Stimulated activated naive CD8-positive, alpha-beta T cell treated with anti-CD3 and anti-CD28 coated beads, Interleukin-15, Interleukin-2, amounts not matched to agents 100 ng/mL and 50 ng/mL, for 24 hours (primary cell): ENCODE measurements at regions not wholly inside any gene's neighbourhood (a gene's known extent, or its start where the extent isn't known, plus 50 kb on each side); places are given as distances from the start of the nearest gene placed in this dataset.

Source experiments
- H3K27ac Mint-ChIP-seq: one replicate; pipeline ENCODE4 v1.8.0; 2021; ENCODE audit warnings: mild to moderate bottlenecking, mixed read lengths
- H3K27me3 Mint-ChIP-seq: one replicate; pipeline ENCODE4 v1.8.0; 2021; ENCODE audit warnings: mixed read lengths
- H3K36me3 Mint-ChIP-seq: one replicate; pipeline ENCODE4 v1.8.0; 2021; ENCODE audit warnings: low read depth, mixed read lengths
- H3K4me1 Mint-ChIP-seq: one replicate; pipeline ENCODE4 v1.8.0; 2021; ENCODE audit warnings: low read depth, mixed read lengths
- H3K4me3 Mint-ChIP-seq: one replicate; pipeline ENCODE4 v1.8.0; 2021; ENCODE audit warnings: mild to moderate bottlenecking, mixed read lengths
- H3K9me3 Mint-ChIP-seq: one replicate; pipeline ENCODE4 v1.8.0; 2021; ENCODE audit warnings: mixed read lengths

DNA sequence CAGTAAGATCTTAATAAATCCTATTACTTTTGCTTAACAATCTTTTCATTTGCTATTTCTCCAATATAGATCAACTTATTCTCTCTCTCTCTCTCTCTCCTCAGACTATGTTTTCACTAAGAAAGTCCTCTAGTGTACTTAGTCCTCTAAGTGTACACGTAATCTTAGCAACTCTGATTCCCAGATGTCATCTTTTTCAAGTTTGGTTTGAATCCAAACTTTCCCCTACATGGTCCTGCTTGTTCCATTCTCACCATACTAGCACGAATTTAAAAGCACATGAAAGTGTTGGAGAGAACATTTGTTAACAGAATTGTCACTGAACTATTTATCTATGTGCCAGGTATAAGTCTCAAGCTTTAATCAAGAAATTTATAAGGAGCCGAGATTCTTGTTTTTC is 202.9 kb downstream of the SPRY2 start:
- Mint-ChIP-seq H3K36me3 (no peaks in the 10 kb centered on the region), H3K4me1 (no peaks in the 10 kb centered on the region), H3K4me3 (no peak overlapping the region)

DNA sequence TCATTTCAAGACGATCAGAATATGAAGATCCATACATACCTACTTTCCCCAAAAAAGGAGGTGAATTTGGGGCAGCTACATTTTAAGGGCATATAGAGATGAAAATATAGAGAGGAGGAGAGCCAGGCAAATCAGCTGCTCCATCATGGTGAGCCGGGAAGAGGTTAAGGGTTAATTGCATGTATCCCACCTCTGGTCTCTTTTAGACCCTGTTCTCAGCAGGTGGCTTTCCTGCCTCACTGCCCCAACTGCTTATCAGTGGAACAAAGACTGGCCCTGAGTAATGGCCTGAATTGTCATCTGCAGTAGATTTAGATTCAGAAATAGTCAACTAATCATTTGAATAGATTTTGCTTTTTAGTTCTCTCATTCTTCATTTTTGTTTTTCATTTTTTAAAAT is 206.6 kb downstream of the SPRY2 start:
- Mint-ChIP-seq H3K36me3 (no peaks in the 10 kb centered on the region), H3K4me1 (no peaks in the 10 kb centered on the region), H3K9me3 (no peaks in the 10 kb centered on the region), H3K4me3 (no peak overlapping the region), H3K27ac (no peak overlapping the region), H3K27me3 (no peaks in the 10 kb centered on the region)

More for the DNA sequence above, 202.9 kb downstream of the SPRY2 start:
- Mint-ChIP-seq H3K9me3 (no peaks in the 10 kb centered on the region), H3K27ac (no peak overlapping the region), H3K27me3 (no peaks in the 10 kb centered on the region)

DNA sequence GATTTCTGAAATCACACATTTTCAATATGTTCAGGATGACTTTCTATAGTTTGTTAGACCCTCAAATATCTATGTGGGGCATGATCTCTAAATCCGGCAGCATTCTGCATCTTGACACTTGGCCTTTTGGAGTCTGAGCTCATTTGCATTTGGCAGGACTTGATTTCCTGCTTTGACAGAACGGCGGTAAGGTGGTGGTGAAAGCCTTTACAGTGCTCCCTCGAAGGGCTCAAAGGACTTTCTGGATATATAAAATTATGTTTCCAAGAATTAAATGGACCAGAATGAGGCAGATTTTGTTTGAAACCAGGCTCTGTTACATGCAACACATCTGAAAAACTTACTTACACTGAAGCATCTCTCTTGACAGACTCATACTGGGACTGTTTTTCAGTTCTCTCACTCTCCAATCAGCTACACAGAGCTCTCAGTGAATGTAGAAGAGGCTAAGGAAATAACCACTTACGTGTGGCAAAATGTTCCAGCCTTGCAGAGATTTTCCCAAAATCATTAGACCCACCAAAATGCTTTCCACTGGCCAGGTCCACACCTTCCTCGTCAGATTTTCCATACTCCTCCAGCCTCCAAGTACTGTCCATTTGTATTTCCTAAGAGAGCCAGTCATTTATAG is 207.2 kb downstream of the SPRY2 start:
- Mint-ChIP-seq H3K4me3 (no peak overlapping the region), H3K27ac (no peak overlapping the region), H3K9me3 (no peaks in the 10 kb centered on the region), H3K4me1 (no peaks in the 10 kb centered on the region), H3K27me3 (no peaks in the 10 kb centered on the region), H3K36me3 (no peaks in the 10 kb centered on the region)

DNA sequence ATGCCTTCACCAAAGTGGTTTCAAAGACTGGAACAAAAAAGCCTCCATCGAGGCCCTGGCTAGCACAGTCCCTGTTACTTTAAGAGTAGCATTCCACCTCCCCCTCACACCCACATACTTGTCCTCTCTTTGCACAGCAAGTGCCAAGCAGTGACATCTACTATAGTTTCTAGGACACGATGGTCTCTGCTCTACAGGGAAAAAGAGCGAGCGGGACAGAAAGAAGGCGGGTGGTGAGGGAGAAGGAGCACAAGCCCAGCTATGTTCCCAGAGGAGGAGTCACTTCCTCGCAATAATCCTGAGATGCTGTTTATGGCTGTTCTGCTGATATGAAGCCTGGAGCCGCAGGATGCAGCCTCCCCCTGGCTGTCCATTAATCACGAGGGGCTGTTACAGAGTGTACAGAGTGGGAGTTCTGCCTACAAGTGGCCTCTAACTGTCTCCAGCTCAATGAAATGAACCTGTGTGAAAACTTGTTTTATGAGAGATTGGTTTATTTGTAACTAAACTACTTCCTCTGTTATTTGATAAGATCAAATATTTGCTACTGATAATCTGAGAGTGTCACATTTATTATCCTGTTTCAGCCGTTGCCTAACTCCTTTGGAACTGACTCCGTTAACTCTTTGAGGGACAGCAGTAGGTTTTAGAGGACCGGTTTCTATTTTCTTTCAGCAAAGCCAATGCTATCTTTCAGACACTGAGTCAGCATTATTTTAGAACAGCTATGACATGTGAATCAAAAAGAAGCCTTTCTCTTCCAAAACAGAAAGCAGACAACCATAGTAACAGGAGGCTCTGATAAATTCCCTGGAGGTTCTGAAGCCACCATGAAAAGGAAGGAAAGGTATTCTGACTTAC is 208.0 kb downstream of the SPRY2 start:
- Mint-ChIP-seq H3K27me3 (no peaks in the 10 kb centered on the region), H3K9me3 (no peaks in the 10 kb centered on the region), H3K4me3 (no peak overlapping the region), H3K4me1 (no peaks in the 10 kb centered on the region), H3K36me3 (no peaks in the 10 kb centered on the region), H3K27ac (no peak overlapping the region)

DNA sequence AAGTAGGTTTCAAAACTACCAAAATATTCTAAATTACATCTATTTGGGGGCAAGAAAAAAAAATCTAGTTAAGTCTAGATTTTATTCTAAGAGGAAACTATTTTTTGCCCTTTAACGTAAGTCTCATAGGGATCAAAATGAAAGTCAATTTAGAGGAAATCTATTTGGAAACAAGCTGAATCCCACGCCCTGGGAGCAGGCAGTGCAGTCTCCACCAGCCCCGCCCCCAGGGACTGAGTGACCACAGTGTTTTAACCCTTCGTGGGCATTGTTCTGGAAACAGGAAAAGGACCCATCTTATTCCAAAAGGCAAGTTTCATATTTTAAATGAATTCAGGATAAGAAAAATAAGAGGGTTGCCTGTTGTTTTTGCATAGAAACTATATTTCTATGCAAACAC is 209.7 kb downstream of the SPRY2 start:
- Mint-ChIP-seq H3K9me3 (no peaks in the 10 kb centered on the region), H3K27ac (no peak overlapping the region), H3K4me3 (no peak overlapping the region), H3K27me3 (no peaks in the 10 kb centered on the region), H3K4me1 (no peaks in the 10 kb centered on the region), H3K36me3 (no peaks in the 10 kb centered on the region)

DNA sequence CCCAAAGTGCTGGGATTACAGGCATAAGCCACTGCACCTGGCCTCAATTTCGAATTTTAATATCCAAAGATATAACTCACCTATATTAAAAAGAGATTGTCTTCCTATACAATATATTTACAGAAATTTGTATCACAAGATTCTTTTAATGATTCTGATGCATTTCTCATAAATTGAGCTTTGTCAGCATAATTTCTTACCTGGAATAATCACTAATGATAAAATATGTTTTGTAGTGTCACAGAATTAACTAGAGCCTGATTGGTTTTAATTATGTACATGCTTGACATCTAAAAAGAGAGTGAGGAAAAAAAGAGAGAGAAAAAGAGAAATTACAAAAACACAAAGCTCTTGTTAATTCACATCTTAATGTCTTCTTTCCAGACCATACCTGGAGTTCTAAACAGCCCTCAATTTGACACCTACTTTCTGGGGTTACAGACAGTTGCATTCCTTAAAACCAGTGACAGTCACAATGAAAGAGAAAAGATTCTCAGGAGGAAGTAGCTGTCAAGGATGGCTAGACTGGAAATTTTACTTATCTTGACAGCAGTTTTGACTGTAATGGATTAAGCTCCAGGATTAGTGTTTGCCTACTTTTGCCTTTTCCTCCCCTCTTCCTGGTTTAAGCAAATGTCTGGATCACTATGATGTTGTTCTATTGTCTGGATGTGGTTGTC is 214.4 kb downstream of the SPRY2 start:
- Mint-ChIP-seq H3K9me3 (no peaks in the 10 kb centered on the region), H3K36me3 (no peaks in the 10 kb centered on the region), H3K27me3 (no peaks in the 10 kb centered on the region), H3K4me3 (no peak overlapping the region), H3K4me1 (no peaks in the 10 kb centered on the region), H3K27ac (no peak overlapping the region)

DNA sequence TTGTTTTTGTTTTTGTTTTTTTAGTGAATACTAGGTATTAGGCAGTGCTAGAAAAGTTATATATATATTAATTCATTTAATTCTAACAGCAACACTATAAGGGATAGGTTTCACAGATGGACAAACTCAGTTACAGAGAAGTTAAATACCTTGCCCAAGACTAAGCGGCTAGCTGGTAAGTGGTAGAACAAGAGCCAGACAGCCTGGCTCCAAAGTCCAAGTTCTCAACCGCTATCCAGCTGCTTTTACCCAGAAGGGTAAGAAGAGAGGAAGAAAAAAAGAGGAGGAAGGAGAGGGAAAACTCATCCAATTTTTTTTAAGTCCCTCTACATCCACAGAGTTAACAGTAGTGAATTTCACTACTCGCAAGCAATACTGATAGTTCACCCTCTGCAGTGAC is 217.0 kb downstream of the SPRY2 start:
- Mint-ChIP-seq H3K27ac (no peak overlapping the region), H3K4me1 (no peaks in the 10 kb centered on the region), H3K4me3 (no peak overlapping the region), H3K36me3 (no peaks in the 10 kb centered on the region), H3K9me3 (no peaks in the 10 kb centered on the region), H3K27me3 (no peaks in the 10 kb centered on the region)

DNA sequence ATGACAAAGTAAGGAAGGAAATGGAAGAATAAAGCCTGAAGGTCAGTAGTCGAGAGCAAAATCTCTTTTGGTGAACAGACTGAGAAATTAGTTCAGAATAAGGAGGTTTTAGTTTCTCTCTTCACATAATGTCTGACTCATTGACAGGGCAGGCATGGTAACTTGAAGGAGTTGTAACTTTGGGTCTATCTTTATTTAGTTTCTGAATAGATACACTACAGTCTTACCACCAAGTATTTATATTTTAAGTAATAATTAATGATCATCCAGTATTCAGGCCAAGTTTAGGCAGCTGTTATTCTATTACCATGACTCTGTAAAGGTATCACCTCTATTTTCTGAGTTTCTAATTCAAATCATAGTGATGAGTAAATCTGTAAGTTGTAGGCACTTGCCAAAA is 219.9 kb downstream of the SPRY2 start:
- Mint-ChIP-seq H3K36me3 (no peaks in the 10 kb centered on the region), H3K27me3 (no peaks in the 10 kb centered on the region), H3K4me1 (no peaks in the 10 kb centered on the region), H3K27ac (no peak overlapping the region), H3K9me3 (no peaks in the 10 kb centered on the region), H3K4me3 (no peak overlapping the region)

DNA sequence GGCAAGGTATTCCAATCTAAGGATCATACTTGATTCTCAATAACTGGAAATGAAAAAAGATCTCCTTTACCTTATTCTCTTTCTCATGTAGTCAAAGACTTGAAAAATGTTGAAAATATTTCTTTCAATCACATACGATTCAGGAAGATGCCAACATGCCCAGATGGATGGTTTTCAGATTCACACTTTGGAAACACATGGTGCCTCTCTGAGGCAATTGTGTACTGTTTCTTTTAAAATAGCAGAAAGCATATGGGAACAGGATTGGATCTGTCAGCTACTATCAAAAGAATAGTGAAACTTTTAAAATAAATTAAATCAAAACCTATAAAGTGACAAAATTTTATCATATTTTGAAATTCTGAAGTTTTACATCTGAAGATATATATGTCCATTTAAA is 222.4 kb downstream of the SPRY2 start:
- Mint-ChIP-seq H3K4me1 (no peaks in the 10 kb centered on the region), H3K4me3 (no peak overlapping the region), H3K27ac (no peak overlapping the region), H3K27me3 (no peaks in the 10 kb centered on the region), H3K36me3 (no peaks in the 10 kb centered on the region), H3K9me3 (no peaks in the 10 kb centered on the region)

DNA sequence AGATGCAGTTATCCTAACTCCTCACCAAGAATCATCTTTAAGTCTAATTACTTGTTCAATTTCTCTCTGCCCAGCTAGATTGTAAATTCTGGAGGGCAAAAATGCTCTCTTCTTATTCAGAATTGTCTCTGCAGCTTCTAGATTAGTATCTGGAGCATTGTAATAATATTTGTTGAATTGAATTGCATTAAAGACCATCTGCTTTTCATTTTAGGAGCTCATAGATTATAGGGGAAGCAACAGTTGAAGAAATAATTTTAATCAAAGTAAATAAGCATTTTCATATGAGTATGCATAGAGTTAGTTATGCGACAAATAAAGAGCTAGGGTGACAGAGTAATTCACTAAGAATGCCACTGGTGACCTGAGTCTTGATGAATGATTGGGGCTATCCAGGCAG is 222.8 kb downstream of the SPRY2 start:
- Mint-ChIP-seq H3K27me3 (no peaks in the 10 kb centered on the region), H3K27ac (no peak overlapping the region), H3K4me3 (no peak overlapping the region), H3K9me3 (no peaks in the 10 kb centered on the region), H3K4me1 (no peaks in the 10 kb centered on the region), H3K36me3 (no peaks in the 10 kb centered on the region)

DNA sequence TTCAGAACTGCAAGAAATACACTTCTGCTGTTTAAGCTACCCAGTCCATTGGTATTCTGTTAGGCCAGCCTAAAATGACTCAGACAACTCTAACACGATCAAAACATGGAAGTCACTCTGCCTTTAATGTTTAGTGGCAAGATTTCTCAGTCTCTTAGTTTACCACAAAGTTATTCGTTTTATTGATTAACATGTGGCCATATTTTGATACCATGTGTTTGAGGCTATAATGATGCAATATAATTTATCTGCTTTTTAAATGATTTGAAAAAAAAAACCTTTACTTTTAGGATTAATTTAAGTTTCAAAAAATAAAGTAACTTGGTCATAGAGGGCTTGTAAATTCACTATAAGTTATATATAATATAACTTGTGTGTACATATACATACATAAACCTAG is 223.4 kb downstream of the SPRY2 start:
- no peaks in the 10 kb centered on the region for H3K9me3 Mint-ChIP-seq
- no peak overlapping the region for H3K27ac Mint-ChIP-seq
- H3K27me3 Mint-ChIP-seq = no peaks in the 10 kb centered on the region
- no peaks in the 10 kb centered on the region for H3K36me3 Mint-ChIP-seq
- H3K4me1 Mint-ChIP-seq = no peaks in the 10 kb centered on the region
- no peak overlapping the region for H3K4me3 Mint-ChIP-seq

DNA sequence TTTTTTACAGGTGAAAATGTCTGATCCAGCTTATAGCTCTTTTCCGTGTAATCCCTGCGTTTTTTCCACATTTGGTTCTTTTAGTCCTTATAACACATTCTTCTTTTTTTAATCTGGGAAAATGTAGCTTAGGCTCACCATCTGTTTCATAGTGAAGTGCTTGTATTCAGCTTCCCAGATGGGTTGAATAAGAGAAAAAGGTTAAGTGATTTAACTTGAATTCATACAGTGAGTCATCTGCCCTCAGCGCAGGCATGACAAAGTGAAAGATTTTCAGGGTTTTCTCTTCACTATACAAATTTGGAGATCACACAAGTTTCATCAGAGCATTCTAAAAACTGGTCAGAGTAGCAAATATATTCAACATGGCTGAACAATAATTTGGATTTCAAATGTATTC is 224.8 kb downstream of the SPRY2 start:
- Mint-ChIP-seq H3K27ac (no peak overlapping the region), H3K36me3 (no peaks in the 10 kb centered on the region), H3K4me1 (no peaks in the 10 kb centered on the region), H3K4me3 (no peak overlapping the region), H3K9me3 (no peaks in the 10 kb centered on the region), H3K27me3 (no peaks in the 10 kb centered on the region)

DNA sequence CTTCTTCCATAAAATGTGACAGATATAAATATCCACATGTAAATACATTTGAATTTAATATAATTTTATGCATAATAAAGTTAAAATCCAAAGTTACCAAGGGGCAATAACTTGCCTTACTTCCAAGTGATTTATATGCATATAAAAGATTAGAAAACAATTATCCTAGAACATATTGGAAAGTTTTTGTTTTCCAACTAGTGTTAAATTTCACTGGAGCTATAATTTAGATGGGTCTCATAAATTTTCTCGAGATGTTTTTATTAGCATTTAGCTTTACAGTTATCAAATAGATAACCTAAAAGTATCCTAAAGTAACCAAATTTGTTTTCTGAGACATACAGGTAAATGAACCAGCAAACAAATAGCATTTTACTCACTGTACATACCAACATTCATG is 225.3 kb downstream of the SPRY2 start:
- H3K27me3 Mint-ChIP-seq = no peaks in the 10 kb centered on the region
- H3K4me1 Mint-ChIP-seq = no peaks in the 10 kb centered on the region
- no peaks in the 10 kb centered on the region for H3K9me3 Mint-ChIP-seq
- no peak overlapping the region for H3K27ac Mint-ChIP-seq
- no peak overlapping the region for H3K4me3 Mint-ChIP-seq
- no peaks in the 10 kb centered on the region for H3K36me3 Mint-ChIP-seq

DNA sequence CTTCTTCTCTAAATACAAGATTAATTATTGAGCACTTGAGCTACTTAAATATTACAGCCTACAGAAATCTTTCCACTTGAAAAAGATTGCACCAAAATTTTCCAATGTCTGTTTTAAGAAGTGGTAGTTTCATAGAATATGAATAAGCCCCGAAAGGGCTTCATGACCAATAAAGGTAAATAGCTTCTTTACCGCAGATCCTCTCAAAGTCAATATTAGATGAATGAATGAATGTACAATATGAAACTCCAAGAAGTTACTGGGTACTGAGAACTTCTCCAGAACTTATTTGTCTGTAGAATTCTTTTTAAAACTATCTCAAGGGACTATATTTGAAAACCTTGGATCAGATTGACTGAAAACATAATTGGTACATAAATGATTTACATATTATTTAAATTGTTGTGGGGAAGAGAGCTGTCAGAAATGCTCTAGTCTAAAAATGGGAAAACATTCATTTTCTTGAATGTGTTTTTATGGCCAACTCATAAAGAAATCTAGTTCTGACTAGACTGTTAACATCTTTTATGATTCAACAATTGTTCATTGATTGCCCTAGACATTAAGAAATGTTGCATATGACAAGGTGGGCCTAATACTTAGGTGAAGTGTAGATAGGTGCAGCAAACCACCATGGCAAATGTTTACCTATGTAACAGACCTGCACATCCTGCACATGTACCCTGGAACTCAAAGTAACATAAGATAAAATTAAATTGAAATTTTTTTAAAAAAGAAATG is 227.0 kb downstream of the SPRY2 start:
- no peaks in the 10 kb centered on the region for H3K27me3 Mint-ChIP-seq
- H3K27ac Mint-ChIP-seq = no peak overlapping the region
- H3K9me3 Mint-ChIP-seq = no peaks in the 10 kb centered on the region
- H3K4me1 Mint-ChIP-seq = no peaks in the 10 kb centered on the region
- no peaks in the 10 kb centered on the region for H3K36me3 Mint-ChIP-seq
- H3K4me3 Mint-ChIP-seq = no peak overlapping the region

DNA sequence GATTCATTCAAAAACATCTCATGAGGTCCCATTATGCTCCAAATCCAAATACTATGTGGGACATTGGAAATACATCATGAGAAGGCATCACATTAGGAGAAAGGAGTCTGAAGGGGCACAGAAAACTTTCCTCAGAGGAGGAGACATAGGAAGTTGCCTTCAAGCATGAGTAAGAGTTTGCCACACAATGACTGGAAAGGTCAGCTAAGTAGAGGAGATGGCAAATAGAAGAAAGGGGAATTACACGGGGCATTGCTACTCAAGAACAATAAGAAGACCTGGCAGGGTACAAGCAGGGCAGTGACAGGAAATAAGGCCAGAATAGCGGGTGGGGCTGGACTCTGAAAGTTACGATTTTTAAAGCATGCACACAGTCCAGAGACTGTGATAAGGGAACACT is 231.6 kb downstream of the SPRY2 start:
- H3K4me1 Mint-ChIP-seq = no peaks in the 10 kb centered on the region
- H3K4me3 Mint-ChIP-seq = no peak overlapping the region
- no peaks in the 10 kb centered on the region for H3K36me3 Mint-ChIP-seq
- H3K9me3 Mint-ChIP-seq = no peaks in the 10 kb centered on the region
- H3K27ac Mint-ChIP-seq = no peak overlapping the region
- no peaks in the 10 kb centered on the region for H3K27me3 Mint-ChIP-seq
